Stimulated activated CD4-positive, alpha-beta T cell treated with anti-CD3 and anti-CD28 coated beads, Interleukin-4, amount 100 ng/mL, for 24 hours (primary cell): ENCODE measurements at regions not wholly inside any gene's neighbourhood (a gene's known extent, or its start where the extent isn't known, plus 50 kb on each side); places are given as distances from the start of the nearest gene placed in this dataset.

ENCODE experiments used
- DNase-seq: peaks from one replicate; pipeline ENCODE4 v3.0.0-alpha.2; 2020

- DNase-seq: no peak
These were observed 83.9 kb upstream of the ZNF827 start for GRCh38 chr4:146022541-146022940.

DNA sequence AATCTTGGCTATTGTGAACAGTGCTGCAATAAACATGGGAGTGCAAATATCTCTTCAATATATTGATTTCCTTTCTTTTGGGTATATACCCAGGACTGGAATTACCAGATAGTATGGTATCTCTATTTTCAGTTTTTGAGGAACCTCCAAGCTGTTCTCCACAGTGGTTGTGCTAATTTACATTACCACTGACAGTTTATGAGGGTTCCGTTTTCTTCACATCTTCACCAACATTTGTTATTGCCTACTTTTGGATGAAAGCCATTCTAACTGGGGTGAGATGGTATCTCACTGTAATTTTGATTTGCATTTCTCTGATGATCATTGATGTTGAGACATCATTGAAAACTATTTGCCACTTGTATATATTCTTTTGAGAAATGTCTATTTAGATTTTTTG lies 79.6 kb upstream of the ZNF827 start:
- DNase-seq: no peak

DNA sequence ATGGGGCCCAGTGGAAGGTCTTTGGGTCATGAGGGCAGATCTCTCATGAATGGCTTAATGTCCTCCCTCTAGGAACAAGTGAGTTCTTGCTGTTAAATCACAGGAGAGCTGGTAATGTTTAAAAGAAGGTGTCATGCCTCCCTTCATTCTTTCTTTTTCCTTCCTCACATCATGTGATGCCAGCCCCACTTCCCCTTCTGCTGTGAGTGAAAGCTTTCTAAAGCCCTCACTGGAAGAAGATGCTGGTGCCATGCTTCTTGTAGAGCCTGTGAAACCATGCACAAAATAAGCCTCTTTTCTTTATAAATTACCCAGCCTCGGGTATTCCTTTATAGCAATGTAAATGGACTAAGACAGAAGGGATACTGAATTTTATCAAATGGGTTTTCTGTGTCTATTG lies 66.1 kb upstream of the ZNF827 start:
- no peak for DNase-seq

- DNase-seq: no peak
These were observed 50.0 kb upstream of the ZNF827 start for GRCh38 chr4:145988628-145989027.
